ENCODE measurements at regions not wholly inside any gene's neighbourhood (a gene's known extent, or its start where the extent isn't known, plus 50 kb on each side); places are given as distances from the start of the nearest gene placed in this dataset.

- ChIA-PET CTCF (no interaction called here), POLR2A (no interaction called here), RAD21 (ENCODE audit: unreplicated experiment) (no interaction called here), SMC1A (ENCODE audit: uncharacterized antibody, unreplicated experiment) (no interaction called here)
- H3K79me2 ChIP-seq (ENCODE audit: control insufficient read depth, insufficient read depth, low read length) = no peaks in the 10 kb centered on the region
- no peaks in the 10 kb centered on the region for H4K20me1 ChIP-seq (ENCODE audit: control insufficient read depth, insufficient read depth)
- H3K9ac ChIP-seq (ENCODE audit: control insufficient read depth, insufficient read depth, low read length) = no peak overlapping the region
- no peak overlapping the region for H3K27ac ChIP-seq (ENCODE audit: control insufficient read depth, insufficient read depth)
- no peak for FAIRE-seq
- no peaks in the 10 kb centered on the region for H3K4me1 ChIP-seq (ENCODE audit: control insufficient read depth, insufficient read depth, low read length)
- no peak for ATAC-seq
- H3K9me3 ChIP-seq (replicated peaks; ENCODE audit: control insufficient read depth, insufficient read depth, low read length) = no peaks in the 10 kb centered on the region; the same call in 2 of the 3 replicates
- 15% methylated on average over 4 of the region's 4 CpGs for WGBS (ENCODE audit: insufficient coverage, insufficient replicate concordance, low lambda C conversion rate, missing lambda C conversion rate)
- no peak overlapping the region for H2AFZ ChIP-seq (ENCODE audit: control insufficient read depth, low read depth, low read length)
- DNase-seq (ENCODE audit: low read depth, low spot score) = no peak
- H3K27me3 ChIP-seq (replicated peaks in 1 of 2; ENCODE audit: control insufficient read depth in 2 of 2, insufficient read depth in 2 of 2, low read length in 1 of 2) = peaks cover 0 to 3% of the 10 kb centered on the region in 2 experiments; a peak in 1 of 4 replicates
- intact Hi-C loops (cut with micrococcal nuclease; ENCODE audit: unreplicated experiment) = no loop called here
- BruUV-seq (replicated peaks) = no TSS peak
- in situ Hi-C loops (cut with MboI) = no loop called here
- no peak overlapping the region for H3K4me2 ChIP-seq (ENCODE audit: control insufficient read depth, insufficient read depth)
- H3K4me3 ChIP-seq = no peak overlapping the region
- H3K36me3 ChIP-seq (ENCODE audit: control insufficient read depth in 2 of 2, insufficient read depth in 2 of 2, low read length in 1 of 2) = no peaks in the 10 kb centered on the region
- TF ChIP-seq NFYA (IDR thresholded peaks at IDR 0.05; ENCODE audit: borderline replicate concordance, low read depth, low read length) (no peak), E4F1 (IDR thresholded peaks at IDR 0.05; ENCODE audit: borderline replicate concordance, partially characterized antibody) (no peak), IKZF2 (IDR thresholded peaks at IDR 0.05) (no peak), POLR2AphosphoS2 (IDR thresholded peaks at IDR 0.05; ENCODE audit: low read depth, low read length) (no peak), ELK1 (IDR thresholded peaks at IDR 0.05; ENCODE audit: low read depth, low read length) (no peak), HCFC1 (IDR thresholded peaks at IDR 0.05; ENCODE audit: low read length) (no peak), BMI1 (IDR thresholded peaks at IDR 0.05; ENCODE audit: borderline replicate concordance) (no peak), IRF4 (IDR thresholded peaks at IDR 0.05; ENCODE audit: low read depth, low read length) (no peak), ZBTB4 (CRISPR knock-in tag; IDR thresholded peaks at IDR 0.05) (no peak), EGR1 (IDR thresholded peaks at IDR 0.05; ENCODE audit: borderline replicate concordance in 1 of 2, low read depth in 2 of 2, low read length in 2 of 2) (no peak), STAT3 (IDR thresholded peaks at IDR 0.05; ENCODE audit: low read depth, low read length) (no peak), SKIL (IDR thresholded peaks at IDR 0.05; ENCODE audit: low read depth, poor library complexity, severe bottlenecking) (no peak)
These were observed 190.8 kb downstream of the RTP5 start for GRCh38 chr2:242060212-242060835.
